ENCODE measurements at regions not wholly inside any gene's neighbourhood (a gene's known extent, or its start where the extent isn't known, plus 50 kb on each side); places are given as distances from the start of the nearest gene placed in this dataset.

- TF ChIP-seq CTCF (IDR thresholded peaks at IDR 0.05), result no peak
- no peak for TF ChIP-seq POLR2A (IDR thresholded peaks at IDR 0.05)
Measured at GRCh38 chr12:3929875-3930615, 56.8 kb upstream of the PARP11 start.

All from uterus (tissue), 2 donors.